ENCODE measurements at regions not wholly inside any gene's neighbourhood (a gene's known extent, or its start where the extent isn't known, plus 50 kb on each side); places are given as distances from the start of the nearest gene placed in this dataset.

- H2BK120ac ChIP-seq (ENCODE audit: low read depth, low read length): no peak overlapping the region
- no peaks in the 10 kb centered on the region for H3K36me3 ChIP-seq (ENCODE audit: control insufficient read depth, insufficient read depth, low read length)
- no peak overlapping the region for H2AK5ac ChIP-seq (ENCODE audit: low read depth, low read length)
- H3K79me1 ChIP-seq (ENCODE audit: low read depth in 1 of 2, low read length in 2 of 2): no peaks in the 10 kb centered on the region
- H3K9me3 ChIP-seq (ENCODE audit: control insufficient read depth, insufficient read depth, low read length): peaks cover 13% of the 10 kb centered on the region
- DNase-seq: no peak
- CTCF ChIA-PET: interaction anchor here (1.2 kb wide), 1 partner anchor 11 kb away, joined by 3 read pairs; no protein-coding TSS in a partner anchor
- H4K20me1 ChIP-seq (ENCODE audit: insufficient read depth, low read length): no peaks in the 10 kb centered on the region
- H3K14ac ChIP-seq (replicated peaks; ENCODE audit: low read depth, low read length): no peak overlapping the region
- WGBS, 2 experiments (ENCODE audit: extremely low coverage in 2 of 2, insufficient read length in 1 of 2): no CpG with 5 or more reads among the region's 1 CpG
- H3K27ac ChIP-seq (ENCODE audit: insufficient read depth, low read length): no peak overlapping the region
- no peak for TF ChIP-seq CTCF (conservative IDR thresholded peaks at IDR 0.05; ENCODE audit: low read depth, low read length)
- no peak for TF ChIP-seq MAFK (IDR thresholded peaks at IDR 0.05; ENCODE audit: low read depth, low read length)
- no peak for TF ChIP-seq CEBPB (IDR thresholded peaks at IDR 0.05; ENCODE audit: low read depth, low read length)
- no peak for TF ChIP-seq CHD1 (IDR thresholded peaks at IDR 0.05; ENCODE audit: low read depth, low read length)
- TF ChIP-seq MAZ (IDR thresholded peaks at IDR 0.05; ENCODE audit: borderline replicate concordance, low read depth, low read length): no peak
- TF ChIP-seq POLR2A (IDR thresholded peaks at IDR 0.05; ENCODE audit: low read depth, low read length): no peak
- TF ChIP-seq RAD21 (IDR thresholded peaks at IDR 0.05; ENCODE audit: low read length): no peak
- TF ChIP-seq MXI1 (IDR thresholded peaks at IDR 0.05; ENCODE audit: borderline replicate concordance, low read depth, low read length): no peak
- TF ChIP-seq ELK1 (IDR thresholded peaks at IDR 0.05; ENCODE audit: borderline replicate concordance, low read depth, low read length): no peak
- TF ChIP-seq RCOR1 (IDR thresholded peaks at IDR 0.05; ENCODE audit: insufficient replicate concordance, low read length): no peak
- TF ChIP-seq FOS (IDR thresholded peaks at IDR 0.05; ENCODE audit: low read depth, low read length): no peak
- TF ChIP-seq SMC3 (IDR thresholded peaks at IDR 0.05; ENCODE audit: low read depth, low read length): no peak
- TF ChIP-seq BHLHE40 (IDR thresholded peaks at IDR 0.05; ENCODE audit: low read depth, low read length): no peak
- no peak for TF ChIP-seq NFE2L2 (IDR thresholded peaks at IDR 0.05; ENCODE audit: low read depth, low read length)
- TF ChIP-seq USF2 (IDR thresholded peaks at IDR 0.05; ENCODE audit: low read depth, low read length): no peak
- TF ChIP-seq RFX5 (IDR thresholded peaks at IDR 0.05; ENCODE audit: low read depth, low read length): no peak
- no peak overlapping the region for H2BK5ac ChIP-seq (ENCODE audit: low read depth, low read length, poor library complexity, severe bottlenecking)
- no peak overlapping the region for H3K18ac ChIP-seq (ENCODE audit: low read depth, low read length)
- no peak overlapping the region for H2AK9ac ChIP-seq (replicated peaks; ENCODE audit: low read depth, low read length, poor library complexity)
- no TSS peak for BruUV-seq (replicated peaks)
- H3K4me3 ChIP-seq (ENCODE audit: insufficient read depth, low read depth, low read length): no peak overlapping the region
- H4K91ac ChIP-seq (ENCODE audit: insufficient read depth, low read depth, low read length): no peak overlapping the region
- no peak overlapping the region for H3K4ac ChIP-seq (ENCODE audit: low read depth, low read length)
- no peak for ATAC-seq (ENCODE audit: low read depth)
- H3K9ac ChIP-seq (ENCODE audit: low read depth, low read length): no peak overlapping the region
- in situ Hi-C loops (cut with MboI; ENCODE audit: low sequenced_read_pairs): no loop called here
- no peak overlapping the region for H4K5ac ChIP-seq (ENCODE audit: low read depth, low read length)
- H4K8ac ChIP-seq (ENCODE audit: low read depth in 2 of 2, low read length in 2 of 2): no peak overlapping the region
- H3K56ac ChIP-seq (ENCODE audit: extremely low read depth, insufficient read depth, low read length): no peak overlapping the region
- no peaks in the 10 kb centered on the region for H3K27me3 ChIP-seq (ENCODE audit: control insufficient read depth, insufficient read depth, low read length)
- dilution Hi-C loops (cut with HindIII; ENCODE audit: low sequenced_read_pairs, unreplicated experiment): no loop called here
- no peak overlapping the region for H2AFZ ChIP-seq (replicated peaks; ENCODE audit: low read length, poor library complexity)
- no peak overlapping the region for H3K4me2 ChIP-seq (ENCODE audit: low read depth, low read length)
- no peaks in the 10 kb centered on the region for H3K4me1 ChIP-seq (ENCODE audit: control insufficient read depth, insufficient read depth, low read length)
- POLR2A ChIA-PET (ENCODE audit: unreplicated experiment): no interaction called here
- H2BK15ac ChIP-seq (ENCODE audit: low read depth, low read length): no peak overlapping the region
- intact Hi-C loops (cut with micrococcal nuclease): no loop called here
- H3K9me1 ChIP-seq (ENCODE audit: insufficient read depth, low read length): no peaks in the 10 kb centered on the region
- no peak overlapping the region for H3K23ac ChIP-seq (ENCODE audit: low read depth, low read length)
- H2BK20ac ChIP-seq (ENCODE audit: low read depth, low read length): no peak overlapping the region
These were observed 171.8 kb downstream of the POTEB3 start for GRCh38 chr15:21268436-21268940.
